ENCODE measurements at regions not wholly inside any gene's neighbourhood (a gene's known extent, or its start where the extent isn't known, plus 50 kb on each side); places are given as distances from the start of the nearest gene placed in this dataset.

DNA sequence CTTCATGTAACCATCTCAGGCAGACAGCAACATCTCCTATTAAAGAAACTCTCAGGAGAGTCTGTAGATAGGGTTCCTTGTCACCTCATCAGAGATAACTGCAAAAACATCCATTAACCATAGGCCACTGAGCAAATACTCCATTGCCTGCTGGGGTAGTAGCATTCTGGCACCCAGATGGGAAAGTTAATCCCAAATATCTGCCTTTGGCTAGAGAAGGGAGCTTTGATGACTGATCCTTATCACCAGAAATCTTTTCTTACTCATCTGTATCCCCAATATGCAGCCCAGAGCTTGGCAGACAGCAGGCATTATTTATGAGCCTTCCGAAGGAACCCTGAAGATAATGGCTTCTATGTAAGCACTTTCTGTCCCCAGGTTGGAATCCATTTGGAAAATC is 173.1 kb downstream of the MFSD1 start:
- no peak for DNase-seq

DNA sequence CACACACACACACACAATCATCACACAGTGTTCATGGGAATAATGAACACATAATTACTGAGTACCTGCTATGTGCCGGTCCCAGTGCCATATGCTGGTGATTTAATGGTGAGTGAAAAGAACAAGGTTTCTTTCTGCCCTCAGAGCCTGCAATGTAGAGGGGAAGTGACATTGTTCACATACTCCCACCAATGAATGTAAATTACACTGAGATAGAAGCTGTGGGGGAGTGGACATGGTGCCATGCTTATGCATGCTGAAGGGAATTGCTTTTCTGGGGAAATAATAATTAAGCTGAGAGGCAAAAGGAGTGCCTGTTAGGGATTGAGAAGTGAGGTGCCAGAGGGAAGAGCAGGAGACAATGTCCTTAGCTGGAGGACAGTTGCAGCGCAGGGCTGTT is 175.1 kb downstream of the MFSD1 start:
- DNase-seq: no peak

DNA sequence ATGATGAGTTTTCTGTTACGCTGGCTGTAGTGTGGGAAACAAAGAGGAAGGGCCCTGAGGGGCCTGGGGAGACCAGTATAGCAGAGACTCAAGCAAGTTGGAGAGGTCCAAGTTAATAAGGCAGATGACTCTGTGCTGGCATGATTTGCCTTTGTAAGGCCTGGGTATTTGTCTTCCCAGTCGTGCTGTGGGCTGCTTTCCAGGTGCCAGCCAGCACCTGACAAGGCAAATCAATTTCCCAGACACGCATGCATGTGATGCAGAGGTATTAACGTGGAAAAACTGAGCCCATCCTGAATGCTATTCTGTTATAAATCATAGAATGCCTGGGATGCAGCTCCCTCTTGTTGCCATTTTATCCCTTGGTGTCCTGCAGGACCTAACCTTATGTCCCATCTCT is 175.6 kb downstream of the MFSD1 start:
- DNase-seq: no peak

DNA sequence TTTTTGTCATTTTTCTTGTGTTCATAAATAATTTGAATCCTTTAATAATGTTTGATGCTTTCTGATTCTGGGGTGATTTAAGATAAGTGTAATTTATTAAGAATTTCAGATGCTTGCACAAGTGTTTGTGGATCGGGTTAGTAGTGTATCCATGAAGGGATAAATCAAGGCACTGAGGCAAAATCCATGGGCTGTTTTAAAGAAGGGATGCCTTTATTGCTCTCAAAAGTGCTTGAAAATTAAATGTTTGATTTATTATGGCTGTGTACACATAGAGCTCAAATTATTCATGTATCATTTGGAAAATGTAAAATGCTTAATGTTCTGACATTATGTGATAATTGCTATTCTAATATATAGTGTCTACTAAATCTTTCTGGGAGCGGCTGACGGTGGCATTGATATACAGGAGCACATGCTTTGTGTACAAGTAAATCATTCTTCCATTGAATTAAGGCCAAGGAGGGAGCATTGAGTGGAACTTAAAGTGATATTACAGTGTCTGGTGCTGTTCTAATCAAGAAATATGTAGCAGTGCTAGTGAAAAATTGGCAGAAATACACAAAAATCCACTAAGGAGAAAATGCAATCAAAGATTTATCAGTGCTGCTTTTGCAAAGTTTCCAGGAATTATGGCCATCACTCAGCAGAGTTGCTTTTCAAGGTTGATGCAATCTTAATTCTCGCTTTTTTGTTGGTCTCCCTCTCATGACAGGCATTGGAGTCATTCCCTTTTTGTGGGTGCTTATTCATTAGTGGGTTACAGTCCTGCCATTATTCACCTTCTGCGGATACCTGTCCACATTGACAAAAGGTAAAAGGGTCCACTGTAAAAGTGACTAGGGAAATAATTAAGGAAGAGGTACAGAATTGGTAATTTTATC is 181.6 kb downstream of the MFSD1 start:
- DNase-seq: no peak

DNA sequence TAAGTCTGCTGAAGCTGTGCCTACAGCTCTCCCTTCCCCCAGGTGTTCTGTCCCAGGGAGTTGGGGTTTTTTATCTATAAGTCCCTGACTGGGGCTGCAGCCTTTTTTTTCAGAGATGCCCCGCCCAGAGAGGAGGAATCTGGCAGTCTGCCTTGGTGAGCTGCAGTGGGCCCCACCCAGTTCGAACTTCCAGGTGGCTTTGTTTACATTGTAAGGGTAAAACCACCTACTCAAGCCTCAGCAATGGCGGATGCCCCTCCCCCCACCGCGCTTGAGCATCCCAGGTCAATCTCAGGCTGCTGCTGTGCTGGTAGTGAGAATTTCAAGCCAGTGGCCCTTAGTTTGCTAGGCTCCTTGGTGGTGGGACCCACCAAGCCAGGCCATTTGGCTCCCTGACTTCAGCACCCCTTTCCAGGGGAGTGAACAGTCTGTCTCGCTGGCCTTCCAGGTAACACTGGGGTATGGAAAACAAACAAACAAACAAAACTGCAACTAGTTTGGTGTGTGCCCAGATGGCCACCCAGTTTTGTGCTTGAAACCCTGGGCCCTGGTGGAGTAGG is 189.4 kb downstream of the MFSD1 start:
- no peak for DNase-seq

DNA sequence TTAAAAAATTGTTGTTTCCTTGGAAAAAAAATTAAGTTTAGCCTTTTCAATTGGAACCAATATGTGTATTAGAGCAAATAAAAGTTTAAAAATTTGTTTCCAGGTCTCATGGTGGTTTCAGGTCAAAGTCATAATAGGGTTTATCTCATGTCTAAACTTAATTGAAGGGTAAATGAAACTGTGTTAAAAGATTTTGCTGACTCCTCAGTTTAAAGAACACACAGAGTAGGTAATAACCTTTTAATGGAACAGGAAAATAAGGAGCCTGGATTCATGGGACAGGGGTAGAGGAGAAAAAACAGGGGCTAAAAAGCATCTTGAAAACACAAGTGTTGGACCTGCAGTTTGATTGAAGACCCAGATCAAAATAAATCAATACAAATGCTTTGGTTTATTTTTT is 190.6 kb downstream of the MFSD1 start:
- DNase-seq: no peak

DNA sequence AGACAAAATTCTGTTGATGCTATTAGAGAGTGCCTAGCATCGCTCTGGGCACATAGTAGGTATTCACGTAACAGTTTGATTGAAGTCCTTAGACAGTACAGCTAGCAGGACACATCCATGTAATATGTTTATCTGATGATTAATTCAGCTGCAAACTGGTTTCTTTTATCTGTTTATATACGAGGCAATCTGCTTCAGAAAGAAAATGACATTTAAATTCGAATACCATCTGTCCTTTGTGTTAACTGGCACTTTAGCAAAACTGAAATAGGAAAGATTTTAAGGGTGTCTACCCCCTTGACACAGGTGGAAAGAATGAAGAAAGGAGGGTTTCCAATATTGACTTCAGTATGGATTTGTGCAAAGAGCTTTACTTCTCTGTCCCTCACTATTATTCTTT is 192.5 kb downstream of the MFSD1 start:
- no peak for DNase-seq

DNA sequence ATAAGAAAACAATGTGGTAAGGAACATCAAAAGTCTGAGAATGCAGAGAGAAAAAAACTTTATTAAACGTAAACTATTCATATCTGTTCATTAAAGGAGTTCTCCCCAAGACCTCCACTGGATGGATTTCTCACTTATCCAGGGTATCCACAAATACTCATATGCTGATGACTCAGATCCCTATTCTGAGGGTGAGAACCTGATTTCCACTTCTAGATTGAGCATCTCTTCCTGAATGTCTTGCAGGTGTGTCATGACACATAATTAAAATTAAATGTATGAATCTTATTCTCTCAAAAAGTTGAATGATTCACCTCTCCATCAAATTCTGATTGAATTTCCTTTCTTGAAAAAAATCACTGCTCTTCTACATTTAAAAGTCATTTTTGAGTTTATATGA is 199.9 kb downstream of the MFSD1 start:
- no peak for DNase-seq

DNA sequence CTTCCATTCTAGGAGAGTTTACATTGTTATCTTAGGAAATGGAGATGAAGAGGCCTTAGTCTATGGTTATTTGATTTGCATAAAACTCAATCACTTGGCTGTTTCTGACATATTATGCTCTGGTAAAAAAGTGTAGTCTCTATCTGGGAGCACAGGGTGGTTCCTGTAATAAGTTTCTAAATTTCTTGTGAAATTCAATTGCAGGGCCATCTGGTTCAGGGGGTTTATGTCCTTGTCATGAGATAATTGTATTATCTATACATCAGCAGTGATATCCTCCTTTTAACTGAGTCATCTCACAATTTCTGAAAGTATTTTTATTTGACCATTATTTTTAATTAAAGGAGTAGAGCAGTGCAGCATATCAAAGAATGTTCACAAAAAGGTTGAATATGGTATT is 203.3 kb downstream of the MFSD1 start:
- DNase-seq: no peak

DNA sequence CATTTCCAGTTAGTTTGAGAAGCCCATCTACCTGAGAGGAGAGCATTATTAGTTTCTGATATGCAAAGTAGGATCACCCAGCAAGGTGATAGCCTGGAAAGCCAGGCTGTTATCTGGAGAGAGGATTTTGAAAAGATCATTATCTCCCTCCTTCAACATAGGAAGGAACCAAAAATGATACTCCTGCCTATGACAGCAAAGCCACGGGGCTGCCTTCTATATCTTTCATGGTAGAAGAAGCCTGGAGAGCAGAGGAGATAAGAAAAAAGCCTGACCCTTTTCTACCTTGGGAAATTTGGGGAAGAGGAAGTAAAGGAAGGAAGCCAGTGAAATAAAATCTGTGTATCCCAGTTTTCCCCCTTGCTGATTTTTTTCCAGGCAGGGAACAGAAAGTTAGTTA is 205.5 kb downstream of the MFSD1 start:
- DNase-seq: no peak

DNA sequence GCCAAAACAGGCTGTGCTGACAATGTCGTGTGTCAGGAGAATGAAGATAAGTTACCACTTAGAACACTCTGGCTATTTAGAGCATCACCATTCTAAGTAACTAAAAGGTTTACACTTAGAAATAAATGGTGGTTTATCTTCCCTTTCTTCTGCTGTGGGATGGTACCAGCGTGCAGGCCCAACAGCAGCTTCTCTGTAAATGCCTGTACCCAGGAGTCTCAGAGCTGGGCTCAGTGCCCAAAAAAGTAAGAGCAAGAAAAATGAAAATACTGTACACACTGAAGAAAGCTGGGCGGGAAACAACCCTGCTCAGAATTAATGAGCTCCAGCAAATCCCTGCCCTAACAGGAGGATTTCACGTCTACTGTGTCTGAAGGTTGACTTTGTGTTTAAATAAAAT is 206.5 kb downstream of the MFSD1 start:
- no peak for DNase-seq

DNA sequence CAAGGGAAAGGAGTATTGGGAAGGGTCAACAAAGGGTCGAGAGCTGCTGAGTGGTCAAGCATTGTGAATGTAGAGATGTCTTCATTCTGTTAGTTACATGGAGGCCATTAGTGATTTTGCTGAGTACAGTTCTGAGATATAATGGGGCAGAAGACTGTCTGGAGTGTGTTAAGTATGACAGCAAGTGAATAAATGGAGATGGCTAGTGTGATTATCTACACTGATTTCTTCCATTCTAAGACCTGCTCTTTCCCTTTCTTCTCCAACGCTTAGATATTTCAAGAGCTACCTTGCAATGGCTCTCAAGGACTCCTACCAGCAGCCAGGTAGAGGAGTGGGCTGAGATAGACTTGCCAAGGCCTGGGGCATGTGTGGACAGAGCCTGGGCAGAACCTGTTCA is 216.5 kb downstream of the MFSD1 start:
- no peak for DNase-seq

DNA sequence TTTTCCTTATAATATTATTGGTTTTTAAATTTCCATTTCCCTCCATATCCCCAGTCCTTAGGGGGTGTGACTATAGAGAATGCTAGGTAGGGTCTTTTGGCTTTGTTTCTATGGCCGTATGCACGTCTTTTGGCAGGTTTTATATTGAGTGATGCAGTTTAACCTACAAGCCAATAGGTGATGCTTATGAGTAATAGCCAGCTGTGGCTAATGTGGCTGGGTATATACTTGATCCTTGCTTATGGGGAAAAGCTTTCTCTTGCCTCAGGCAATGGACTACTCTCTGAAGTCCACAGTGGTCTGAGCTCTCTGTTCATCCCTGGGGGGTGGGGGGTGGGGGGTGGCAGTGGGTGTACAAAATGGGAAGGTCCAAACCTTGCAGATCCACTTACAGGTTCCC is 223.9 kb downstream of the MFSD1 start:
- DNase-seq: no peak

DNA sequence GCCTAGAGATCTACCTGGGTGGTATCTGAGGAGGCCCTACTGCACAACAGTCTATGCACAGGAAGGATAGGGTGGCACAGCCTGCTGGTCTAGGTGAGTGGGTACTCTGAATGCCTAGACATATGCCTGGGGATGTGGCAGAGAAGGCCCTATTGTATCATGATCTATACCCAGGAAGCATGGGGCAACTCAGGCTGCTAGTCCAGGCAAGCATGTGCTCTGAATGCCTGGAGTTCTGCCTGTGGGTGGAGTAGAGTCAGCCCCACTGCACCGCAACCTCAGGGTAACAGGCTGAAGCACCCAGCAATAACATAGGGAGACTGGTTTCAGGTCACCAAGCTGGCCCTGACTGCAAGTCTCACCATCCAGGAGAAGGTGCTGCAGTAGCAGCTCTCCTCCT is 224.7 kb downstream of the MFSD1 start:
- DNase-seq: no peak

DNA sequence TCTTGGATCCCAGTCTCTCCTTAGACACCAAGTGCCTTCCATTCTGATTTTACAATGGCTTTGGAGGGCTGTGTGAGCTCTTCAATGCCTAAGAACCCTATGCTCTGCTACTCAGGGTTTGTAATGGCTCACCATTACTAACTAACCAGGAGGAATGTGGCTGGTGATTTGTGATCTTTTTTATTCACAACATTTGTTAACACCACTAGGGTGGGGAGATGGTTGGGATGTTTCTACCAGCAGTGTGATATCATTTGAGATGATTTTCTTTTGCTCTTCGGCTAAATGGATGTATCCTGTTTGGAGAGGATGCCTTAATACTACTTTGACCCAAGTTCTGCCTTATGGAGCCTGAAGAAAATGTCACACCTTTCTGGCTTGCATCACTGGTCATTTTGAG is 226.9 kb downstream of the MFSD1 start:
- DNase-seq: no peak

DNA sequence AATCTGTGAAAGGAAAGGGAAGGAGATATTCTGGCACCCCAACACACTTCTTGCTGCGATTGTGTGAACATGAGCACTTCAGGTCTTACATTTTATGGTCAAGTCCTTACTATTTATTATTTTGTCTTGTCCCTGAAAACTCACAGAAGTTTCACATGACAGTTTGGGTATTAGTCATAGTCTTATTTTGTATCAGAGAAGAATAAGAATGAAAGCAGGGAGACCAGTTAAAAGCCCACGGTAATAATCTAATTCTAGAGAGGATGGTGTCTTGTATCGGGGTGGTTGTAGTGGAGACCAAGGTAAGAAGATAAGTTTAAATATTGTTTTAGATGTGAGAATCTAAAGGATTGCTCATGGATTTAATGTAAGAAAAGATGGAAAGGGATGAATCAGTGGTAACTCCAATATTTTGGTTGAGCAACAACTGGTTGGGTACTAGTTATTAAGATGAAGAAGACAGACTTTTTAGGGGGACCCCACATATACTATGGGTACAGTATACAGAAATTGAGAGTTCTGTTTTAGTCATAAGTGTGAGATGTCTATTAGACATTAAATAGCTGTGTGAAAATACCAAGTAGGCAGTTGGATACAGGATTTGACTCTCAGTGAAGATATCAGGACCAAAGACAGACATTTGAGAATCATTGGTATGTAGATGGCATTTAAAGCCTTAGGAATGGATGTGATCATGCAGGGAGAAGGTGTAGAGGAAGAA is 227.6 kb downstream of the MFSD1 start:
- DNase-seq: no peak

DNA sequence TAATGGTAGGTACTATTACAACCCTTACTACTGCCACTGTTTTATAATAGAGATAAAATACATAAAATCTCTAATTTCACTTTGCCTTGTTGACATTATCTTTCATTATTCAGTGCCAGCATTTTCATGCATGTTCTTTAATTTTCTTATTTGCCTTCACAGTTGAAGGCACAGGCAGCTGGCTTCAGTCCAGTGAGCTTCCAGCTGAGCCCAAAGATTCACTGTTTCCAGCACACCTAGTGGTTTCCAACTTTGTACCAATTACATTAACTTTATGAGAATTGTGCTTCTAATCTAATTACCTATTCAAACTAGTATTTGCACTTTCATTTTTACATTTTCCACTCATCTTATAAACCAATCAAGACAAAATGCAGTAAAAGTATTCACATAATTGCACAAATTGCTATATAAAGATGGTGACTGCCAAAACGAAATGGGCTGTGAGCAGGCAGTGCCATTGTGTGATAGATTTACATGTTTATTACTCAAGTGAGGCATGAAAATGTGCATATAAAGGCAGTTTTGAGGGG is 228.3 kb downstream of the MFSD1 start:
- DNase-seq: no peak

DNA sequence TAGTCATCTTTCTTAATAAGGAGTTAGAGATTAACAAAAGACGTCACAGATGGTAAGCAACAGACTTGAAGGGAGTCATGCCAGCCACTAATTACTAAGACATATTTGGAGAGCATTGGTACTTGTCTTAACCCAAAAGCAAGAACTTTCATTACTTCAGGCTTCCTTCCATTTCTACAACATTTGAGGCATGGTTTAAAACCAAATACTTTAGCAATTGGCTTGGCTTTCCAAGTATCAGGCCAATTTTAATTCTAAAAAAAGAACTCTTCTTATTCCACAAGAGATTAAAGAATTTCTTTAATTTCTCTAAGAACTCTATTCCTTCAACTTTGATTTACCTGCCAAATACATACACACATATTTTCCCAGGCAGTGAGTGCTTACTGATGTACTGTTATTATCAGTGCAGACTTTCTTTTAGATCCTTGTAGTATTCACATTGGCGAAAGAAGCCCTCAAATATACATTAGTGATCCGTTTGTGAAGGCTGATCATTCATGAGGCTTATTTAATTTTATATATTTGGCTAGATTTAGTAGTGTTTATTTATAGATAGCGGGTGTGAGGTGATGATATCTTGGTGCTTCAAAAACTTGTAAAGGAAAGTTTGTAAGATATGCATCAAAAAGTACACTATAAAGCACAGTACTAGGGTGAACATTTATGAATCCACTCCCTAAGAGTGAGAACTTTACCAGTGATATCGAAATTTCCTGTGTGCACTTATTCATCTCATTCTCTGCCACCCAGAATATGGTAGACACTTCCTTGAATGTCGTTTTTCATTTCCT is 229.2 kb downstream of the MFSD1 start:
- no peak for DNase-seq

DNA sequence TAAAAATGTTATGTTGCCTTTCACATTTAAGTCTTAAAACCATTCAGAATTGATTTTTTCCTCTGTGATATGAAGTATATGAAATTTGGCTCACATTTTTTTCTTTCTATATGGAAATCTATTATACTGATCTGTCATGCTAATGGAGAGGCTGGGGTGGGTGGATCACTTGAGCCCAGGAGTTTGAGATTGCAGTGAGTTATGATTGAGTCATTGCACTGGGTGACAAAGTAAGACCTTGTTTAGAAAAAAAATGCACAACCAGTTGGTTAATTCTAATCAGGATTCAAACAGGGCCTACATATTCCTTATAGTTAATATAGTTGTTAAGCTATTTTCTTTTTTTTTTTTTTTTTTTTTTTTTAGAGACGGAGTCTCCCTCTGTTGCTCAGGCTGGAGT is 230.5 kb downstream of the MFSD1 start:
- no peak for DNase-seq

DNA sequence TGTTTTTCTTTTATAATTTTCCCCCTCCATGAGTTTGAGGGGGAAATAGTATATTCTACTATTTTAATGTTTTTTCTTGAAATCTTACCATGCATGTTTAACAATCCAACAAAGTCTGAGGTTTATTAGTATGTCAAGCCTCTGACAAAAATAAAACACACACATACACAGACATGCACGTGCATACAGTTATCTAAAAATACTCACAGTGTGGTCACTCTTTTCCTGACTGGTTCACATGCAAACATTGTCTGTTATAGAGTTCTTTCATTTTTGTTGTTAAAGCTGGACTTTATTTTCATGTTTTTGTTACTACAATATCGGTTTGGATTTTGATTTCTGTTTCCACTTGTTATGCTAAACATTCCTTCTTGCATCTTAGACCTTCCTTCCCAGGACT is 236.6 kb downstream of the MFSD1 start:
- no peak for DNase-seq

DNA sequence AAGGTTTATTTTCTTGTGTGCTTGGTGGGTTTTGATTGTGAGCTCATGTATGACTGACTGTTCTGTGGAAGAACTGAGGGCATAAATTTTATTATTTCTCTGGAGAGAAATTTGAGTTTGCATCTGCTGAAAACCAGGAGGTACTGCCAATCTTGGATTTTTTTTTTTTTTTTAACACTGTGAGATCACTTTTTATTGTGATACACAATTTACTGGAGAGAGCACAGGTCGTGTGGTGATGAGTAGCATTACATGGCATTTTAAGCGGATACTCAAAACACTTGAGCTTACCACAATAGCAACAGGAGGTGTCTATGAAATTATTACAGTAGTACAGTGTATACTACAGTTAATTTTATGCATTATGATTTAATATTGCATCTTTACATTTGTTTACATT is 237.4 kb downstream of the MFSD1 start:
- DNase-seq: no peak

DNA sequence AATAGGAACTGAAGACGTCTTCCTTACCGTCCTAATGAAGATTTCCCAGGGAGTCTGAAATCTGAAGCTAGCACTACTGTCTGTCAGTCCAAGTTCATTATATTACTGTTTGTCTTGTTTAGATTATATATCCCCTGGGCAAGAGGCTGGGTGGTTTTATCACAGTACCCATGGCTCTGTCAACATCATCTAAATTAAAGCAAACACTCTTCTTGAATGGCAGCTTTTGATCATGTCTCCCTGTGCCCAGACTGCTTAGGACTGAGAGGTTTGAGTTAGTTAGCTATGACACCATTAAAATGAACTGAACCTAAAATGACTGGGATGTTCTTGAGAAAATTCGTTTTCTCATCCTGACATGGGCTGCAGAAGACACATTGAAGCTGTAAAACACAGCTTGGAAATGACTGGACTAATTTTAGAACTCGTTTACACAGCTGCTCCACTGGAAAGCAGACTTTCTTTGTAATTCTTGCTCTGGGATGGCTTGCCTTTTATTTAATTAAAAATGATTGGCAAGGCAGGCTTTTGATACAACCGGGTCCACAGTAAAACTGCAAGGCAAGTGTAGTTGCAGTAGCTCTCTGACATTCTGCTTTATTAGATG is 243.5 kb downstream of the MFSD1 start:
- DNase-seq: no peak

DNA sequence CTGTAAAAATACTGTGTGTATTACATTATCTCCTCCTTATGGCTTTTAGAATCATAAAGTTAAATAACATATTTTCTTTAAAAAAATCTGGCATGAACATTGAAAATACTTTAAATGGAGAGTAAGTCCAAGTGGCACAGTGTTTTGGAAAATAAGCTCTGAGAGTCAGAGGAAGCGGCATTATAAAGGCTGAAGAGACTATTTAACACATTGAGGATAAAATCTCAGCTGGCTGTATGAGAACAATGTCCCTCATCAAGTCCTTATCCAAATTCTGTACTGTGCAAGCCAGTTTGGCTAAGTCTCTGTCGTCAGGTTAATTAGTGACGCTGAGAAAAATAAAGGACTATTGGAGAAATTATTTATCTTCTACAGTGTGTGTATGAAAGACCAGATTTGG is 245.5 kb downstream of the MFSD1 start:
- no peak for DNase-seq

Data from NCI-H2107 (cell line).